ENCODE measurements at regions not wholly inside any gene's neighbourhood (a gene's known extent, or its start where the extent isn't known, plus 50 kb on each side); places are given as distances from the start of the nearest gene placed in this dataset.

DNA sequence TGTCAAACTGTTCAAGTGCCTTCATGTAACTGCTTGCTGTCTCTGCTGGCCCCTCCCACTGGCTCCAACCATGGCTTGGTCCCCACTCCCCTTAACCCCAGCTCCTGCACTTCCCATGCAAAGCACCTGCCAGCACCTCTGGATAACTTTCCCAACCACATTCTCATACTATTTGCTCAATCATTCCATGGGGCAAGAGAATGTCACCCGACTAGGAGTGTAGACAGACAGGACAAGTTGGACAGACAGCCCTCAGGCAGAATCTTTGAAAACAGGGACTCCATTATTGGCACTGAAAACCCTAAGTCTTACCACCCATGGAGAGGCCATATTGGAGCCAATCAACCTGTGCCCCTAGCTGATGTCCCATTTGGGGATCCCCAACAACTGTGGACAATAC, 246.5 kb downstream of the RPLP1 start:
- CTCF ChIA-PET, result no interaction called here

DNA sequence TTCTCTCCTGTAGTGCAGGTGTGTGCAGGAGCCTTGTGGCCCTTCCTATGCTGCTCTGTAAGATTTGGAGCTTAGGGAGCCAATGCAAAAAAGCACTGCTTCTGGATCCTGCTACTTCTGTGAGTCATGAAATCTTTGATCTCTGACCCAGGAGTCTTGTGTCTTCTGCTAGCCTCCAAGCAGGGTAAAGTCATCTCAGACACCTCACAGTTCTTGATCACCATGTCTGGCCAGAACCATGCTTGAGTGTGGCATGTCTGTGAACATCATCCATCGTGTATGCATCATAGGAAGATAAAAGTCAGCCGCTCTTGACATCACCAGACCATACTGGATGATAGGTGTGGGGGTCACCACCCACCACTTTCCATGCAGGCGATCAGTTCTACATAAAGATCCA, 247.8 kb downstream of the RPLP1 start:
- no peak overlapping the region for H3K4me3 ChIP-seq (ENCODE audit: low read depth in 2 of 2, low read length in 2 of 2)
- H3K9me3 ChIP-seq (ENCODE audit: control insufficient read depth, insufficient read depth, low read depth, low read length), result no peaks in the 10 kb centered on the region
- ChIA-PET CTCF (no interaction called here), POLR2A (no interaction called here)
- DNase-seq (ENCODE audit: low read depth, low spot score) (no peak), ATAC-seq (no peak)
- no peak for TF ChIP-seq TCF7L2 (IDR thresholded peaks at IDR 0.05; ENCODE audit: low read depth, low read length)
- TF ChIP-seq, protein P1, sequence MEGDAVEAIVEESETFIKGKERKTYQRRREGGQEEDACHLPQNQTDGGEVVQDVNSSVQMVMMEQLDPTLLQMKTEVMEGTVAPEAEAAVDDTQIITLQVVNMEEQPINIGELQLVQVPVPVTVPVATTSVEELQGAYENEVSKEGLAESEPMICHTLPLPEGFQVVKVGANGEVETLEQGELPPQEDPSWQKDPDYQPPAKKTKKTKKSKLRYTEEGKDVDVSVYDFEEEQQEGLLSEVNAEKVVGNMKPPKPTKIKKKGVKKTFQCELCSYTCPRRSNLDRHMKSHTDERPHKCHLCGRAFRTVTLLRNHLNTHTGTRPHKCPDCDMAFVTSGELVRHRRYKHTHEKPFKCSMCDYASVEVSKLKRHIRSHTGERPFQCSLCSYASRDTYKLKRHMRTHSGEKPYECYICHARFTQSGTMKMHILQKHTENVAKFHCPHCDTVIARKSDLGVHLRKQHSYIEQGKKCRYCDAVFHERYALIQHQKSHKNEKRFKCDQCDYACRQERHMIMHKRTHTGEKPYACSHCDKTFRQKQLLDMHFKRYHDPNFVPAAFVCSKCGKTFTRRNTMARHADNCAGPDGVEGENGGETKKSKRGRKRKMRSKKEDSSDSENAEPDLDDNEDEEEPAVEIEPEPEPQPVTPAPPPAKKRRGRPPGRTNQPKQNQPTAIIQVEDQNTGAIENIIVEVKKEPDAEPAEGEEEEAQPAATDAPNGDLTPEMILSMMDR (IDR thresholded peaks at IDR 0.05), result no peak
- no peak for TF ChIP-seq POLR2AphosphoS5 (IDR thresholded peaks at IDR 0.05; ENCODE audit: low read depth, low read length)
- TF ChIP-seq, protein P2, sequence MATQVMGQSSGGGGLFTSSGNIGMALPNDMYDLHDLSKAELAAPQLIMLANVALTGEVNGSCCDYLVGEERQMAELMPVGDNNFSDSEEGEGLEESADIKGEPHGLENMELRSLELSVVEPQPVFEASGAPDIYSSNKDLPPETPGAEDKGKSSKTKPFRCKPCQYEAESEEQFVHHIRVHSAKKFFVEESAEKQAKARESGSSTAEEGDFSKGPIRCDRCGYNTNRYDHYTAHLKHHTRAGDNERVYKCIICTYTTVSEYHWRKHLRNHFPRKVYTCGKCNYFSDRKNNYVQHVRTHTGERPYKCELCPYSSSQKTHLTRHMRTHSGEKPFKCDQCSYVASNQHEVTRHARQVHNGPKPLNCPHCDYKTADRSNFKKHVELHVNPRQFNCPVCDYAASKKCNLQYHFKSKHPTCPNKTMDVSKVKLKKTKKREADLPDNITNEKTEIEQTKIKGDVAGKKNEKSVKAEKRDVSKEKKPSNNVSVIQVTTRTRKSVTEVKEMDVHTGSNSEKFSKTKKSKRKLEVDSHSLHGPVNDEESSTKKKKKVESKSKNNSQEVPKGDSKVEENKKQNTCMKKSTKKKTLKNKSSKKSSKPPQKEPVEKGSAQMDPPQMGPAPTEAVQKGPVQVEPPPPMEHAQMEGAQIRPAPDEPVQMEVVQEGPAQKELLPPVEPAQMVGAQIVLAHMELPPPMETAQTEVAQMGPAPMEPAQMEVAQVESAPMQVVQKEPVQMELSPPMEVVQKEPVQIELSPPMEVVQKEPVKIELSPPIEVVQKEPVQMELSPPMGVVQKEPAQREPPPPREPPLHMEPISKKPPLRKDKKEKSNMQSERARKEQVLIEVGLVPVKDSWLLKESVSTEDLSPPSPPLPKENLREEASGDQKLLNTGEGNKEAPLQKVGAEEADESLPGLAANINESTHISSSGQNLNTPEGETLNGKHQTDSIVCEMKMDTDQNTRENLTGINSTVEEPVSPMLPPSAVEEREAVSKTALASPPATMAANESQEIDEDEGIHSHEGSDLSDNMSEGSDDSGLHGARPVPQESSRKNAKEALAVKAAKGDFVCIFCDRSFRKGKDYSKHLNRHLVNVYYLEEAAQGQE (IDR thresholded peaks at IDR 0.05; ENCODE audit: insufficient read depth in 1 of 2, low read depth in 2 of 2, low read length in 1 of 2), result no peak
- no peak for TF ChIP-seq SIN3A (IDR thresholded peaks at IDR 0.05; ENCODE audit: borderline replicate concordance, insufficient read depth, low read depth, low read length)
- intact Hi-C loops (cut with micrococcal nuclease; ENCODE audit: unreplicated experiment) (no loop called here), in situ Hi-C loops (cut with HindIII; ENCODE audit: low pct_unique_long_range_greater_than_20kb, low sequenced_read_pairs) (no loop called here)
- no peak overlapping the region for H3K27ac ChIP-seq (ENCODE audit: low read length)
- BruUV-seq (replicated peaks), result no TSS peak
- H3K36me3 ChIP-seq (ENCODE audit: control insufficient read depth, insufficient read depth, low read length), result no peaks in the 10 kb centered on the region
- peaks cover 5% of the 10 kb centered on the region; the same call in 1 of the 2 replicates for H3K4me1 ChIP-seq (ENCODE audit: control insufficient read depth, insufficient read depth, low read length)
- H3K27me3 ChIP-seq (ENCODE audit: control insufficient read depth, insufficient read depth, low read length), result 0 out of 2 replicates have a peak, but pooled peaks cover 2% of the 10 kb centered on the region

More for the DNA sequence above, 246.5 kb downstream of the RPLP1 start:
- no peak overlapping the region for H3K4me3 ChIP-seq (ENCODE audit: low read depth in 2 of 2, low read length in 2 of 2)
- in situ Hi-C loops (cut with HindIII; ENCODE audit: low pct_unique_long_range_greater_than_20kb, low sequenced_read_pairs) (no loop called here), intact Hi-C loops (cut with micrococcal nuclease; ENCODE audit: unreplicated experiment) (no loop called here)
- no peaks in the 10 kb centered on the region for H3K9me3 ChIP-seq (ENCODE audit: control insufficient read depth, insufficient read depth, low read depth, low read length)
- POLR2A ChIA-PET, result no interaction called here
- 0 out of 2 replicates have a peak, but pooled peaks cover 2% of the 10 kb centered on the region for H3K27me3 ChIP-seq (ENCODE audit: control insufficient read depth, insufficient read depth, low read length)
- DNase-seq (ENCODE audit: low read depth, low spot score) (no peak), ATAC-seq (no peak)
- H3K36me3 ChIP-seq (ENCODE audit: control insufficient read depth, insufficient read depth, low read length), result no peaks in the 10 kb centered on the region
- peaks cover 1% of the 10 kb centered on the region; the same call in 1 of the 2 replicates for H3K4me1 ChIP-seq (ENCODE audit: control insufficient read depth, insufficient read depth, low read length)
- no TSS peak for BruUV-seq (replicated peaks)
- TF ChIP-seq SIN3A (IDR thresholded peaks at IDR 0.05; ENCODE audit: borderline replicate concordance, insufficient read depth, low read depth, low read length) (no peak), TCF7L2 (IDR thresholded peaks at IDR 0.05; ENCODE audit: low read depth, low read length) (no peak), POLR2AphosphoS5 (IDR thresholded peaks at IDR 0.05; ENCODE audit: low read depth, low read length) (no peak)
- TF ChIP-seq, protein P1 (IDR thresholded peaks at IDR 0.05), result no peak
- TF ChIP-seq, protein P2 (IDR thresholded peaks at IDR 0.05; ENCODE audit: insufficient read depth in 1 of 2, low read depth in 2 of 2, low read length in 1 of 2), result no peak
- H3K27ac ChIP-seq (ENCODE audit: low read length), result no peak overlapping the region
